ENCODE measurements at regions not wholly inside any gene's neighbourhood (a gene's known extent, or its start where the extent isn't known, plus 50 kb on each side); places are given as distances from the start of the nearest gene placed in this dataset.
A peak's percentile ranks its signal among the peaks of the same experiment; 100 is the strongest.

- no peak for DNase-seq
These were observed 214.3 kb downstream of the CTTN start for GRCh38 chr11:70612459-70613141.

GRCh38 chr11:70614034-70614681 lies 215.8 kb downstream of the CTTN start:
- DNase-seq: no peak

- no peak for DNase-seq
These were observed 216.9 kb downstream of the CTTN start for GRCh38 chr11:70615036-70615875.

DNA sequence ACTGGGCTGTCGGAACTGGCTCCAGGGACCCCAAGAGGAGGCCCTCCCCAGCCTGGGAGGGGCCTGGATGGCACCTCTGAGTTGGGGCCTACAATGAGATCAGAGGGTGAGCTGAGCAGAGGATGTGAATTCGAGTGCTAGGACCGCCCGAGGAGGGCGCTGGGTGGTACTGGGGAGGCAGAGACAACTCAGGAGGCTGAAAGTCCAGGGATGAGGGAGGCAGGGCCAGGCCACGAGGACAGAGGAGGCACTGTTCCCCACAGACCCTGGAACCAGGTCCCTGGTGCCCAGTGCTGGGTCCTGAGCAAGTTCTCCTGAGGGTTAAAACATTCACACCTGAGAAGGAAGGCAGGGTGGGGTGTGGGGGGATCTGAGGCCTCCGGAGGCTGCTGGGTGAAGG lies 218.0 kb downstream of the CTTN start:
- DNase-seq: no peak

DNA sequence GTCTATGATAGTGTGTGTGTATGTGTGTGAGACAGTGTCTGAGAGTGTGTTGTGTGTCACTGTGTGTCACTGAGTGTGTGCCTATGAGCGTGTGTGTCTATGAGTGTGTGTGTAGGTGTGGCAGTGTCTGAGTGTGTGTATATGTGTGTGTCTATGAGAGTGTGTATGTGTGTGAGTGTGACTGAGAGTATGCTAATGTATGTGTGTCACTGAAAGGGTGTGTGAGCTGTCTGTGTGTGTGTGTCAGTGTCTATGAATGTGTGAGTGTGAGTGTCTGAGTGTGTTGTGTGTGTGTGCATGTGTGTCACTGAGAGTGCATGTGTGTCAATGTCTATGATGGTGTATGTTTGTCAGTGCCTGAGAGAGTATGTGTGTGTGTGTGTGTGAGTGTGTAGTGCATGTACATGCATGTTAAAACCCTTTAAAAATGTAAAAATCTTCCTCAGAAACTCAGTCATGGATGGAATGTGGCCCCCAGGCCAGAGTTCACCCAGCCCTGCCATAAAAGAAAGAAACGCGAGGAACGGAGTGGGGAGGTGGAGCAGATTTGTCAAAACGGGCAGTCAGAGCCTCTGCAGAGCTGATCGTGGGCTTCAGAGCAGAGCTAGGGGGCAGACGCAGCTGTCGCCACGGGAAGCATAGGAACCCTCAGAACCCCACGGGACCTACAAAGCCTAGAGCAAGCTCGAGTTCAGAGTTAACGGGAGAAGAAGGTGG lies 218.8 kb downstream of the CTTN start:
- DNase-seq: no peak

- DNase-seq: peak in 1 of 3 experiments; percentile 43
These were observed 220.2 kb downstream of the CTTN start for GRCh38 chr11:70618431-70619101.

- no peak for DNase-seq
These were observed 221.3 kb downstream of the CTTN start for GRCh38 chr11:70619591-70619990.

DNA sequence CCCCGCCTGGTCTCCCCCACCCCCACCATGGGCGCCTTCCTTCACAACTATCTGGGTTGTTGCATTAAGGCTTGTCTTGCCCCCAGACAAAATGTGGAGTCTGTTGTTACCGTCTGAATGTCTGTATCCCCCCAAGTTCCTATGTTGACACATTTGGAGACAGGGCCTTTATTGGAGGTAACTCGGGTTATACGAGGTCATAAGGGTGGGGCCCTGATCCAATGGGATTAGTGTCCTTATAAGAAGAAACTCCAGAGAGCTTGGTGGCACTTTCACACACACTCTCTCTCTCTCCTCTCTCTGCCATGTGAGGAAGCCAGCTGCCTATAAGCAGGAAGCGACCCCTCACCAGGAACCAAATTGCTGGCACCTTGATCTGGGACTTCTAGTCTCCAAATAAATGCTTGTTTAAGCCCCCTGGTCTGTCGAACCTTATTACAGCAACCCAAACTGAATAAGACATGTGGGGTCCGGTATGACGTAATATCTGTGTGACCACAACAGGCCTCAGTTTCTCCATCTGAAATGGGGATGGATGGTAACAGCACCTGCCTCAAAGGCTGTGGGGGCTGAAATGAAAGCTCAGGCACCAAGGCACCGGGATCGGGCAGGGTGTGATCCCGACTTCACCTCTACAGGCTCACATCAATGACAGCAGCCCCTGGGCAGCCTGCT lies 222.3 kb downstream of the CTTN start:
- no peak for DNase-seq

DNA sequence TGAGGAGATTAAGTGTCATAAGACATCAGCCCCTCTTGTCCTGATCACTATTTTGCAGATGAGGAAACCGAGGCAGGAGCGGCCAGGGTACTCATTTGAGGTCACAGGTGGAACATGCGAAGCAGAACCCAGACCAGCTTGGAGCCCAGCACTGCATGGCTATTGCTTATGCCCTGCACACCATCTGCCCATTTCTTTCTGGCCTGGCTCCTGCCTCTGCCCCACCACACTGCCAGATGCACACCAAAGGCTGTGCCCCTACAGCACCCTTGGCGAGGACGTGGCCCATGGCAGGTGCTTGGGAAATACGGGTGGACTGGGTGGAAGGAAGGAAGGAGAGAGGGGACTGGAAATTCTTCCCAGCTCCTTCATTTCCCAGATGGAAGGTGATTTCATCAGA lies 222.9 kb downstream of the CTTN start:
- DNase-seq: no peak

- DNase-seq: no peak
These were observed 223.8 kb downstream of the CTTN start for GRCh38 chr11:70622091-70622490.

DNA sequence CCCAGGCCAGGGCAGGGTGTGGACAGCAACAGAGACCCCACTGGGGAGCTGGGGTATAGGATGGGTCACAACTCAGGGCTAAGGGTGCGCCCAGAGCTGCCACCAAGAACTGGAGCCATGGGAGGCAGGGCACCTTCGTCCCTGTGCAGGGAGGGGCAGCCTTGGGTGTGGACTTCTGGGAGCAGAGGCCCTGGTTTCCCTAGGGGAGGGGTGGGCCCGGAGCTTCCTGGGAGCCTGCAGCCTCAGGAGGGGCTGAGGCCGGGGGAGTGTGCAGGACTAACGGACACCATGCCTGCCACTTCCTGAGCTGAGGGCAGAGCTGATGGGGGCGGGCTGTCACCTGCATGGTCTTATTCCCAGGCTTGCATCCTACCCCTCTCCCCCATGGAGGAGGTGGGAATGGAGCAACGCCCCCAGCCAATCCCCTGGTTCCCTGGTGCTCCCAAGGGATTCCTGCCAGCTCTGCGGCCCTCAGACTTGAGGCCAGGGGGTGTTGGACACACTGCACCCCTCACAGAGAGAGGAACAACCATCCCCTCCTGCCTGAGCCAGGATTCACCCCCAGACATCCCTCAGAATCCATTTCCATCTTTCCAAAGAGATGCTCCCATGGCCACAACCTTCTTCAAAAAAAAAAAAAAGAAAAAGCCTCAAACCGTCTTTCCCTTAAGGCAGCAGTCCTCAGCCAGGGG lies 225.7 kb downstream of the CTTN start:
- DNase-seq: no peak

- no peak for DNase-seq
These were observed 226.3 kb downstream of the CTTN start for GRCh38 chr11:70624598-70624993.

DNA sequence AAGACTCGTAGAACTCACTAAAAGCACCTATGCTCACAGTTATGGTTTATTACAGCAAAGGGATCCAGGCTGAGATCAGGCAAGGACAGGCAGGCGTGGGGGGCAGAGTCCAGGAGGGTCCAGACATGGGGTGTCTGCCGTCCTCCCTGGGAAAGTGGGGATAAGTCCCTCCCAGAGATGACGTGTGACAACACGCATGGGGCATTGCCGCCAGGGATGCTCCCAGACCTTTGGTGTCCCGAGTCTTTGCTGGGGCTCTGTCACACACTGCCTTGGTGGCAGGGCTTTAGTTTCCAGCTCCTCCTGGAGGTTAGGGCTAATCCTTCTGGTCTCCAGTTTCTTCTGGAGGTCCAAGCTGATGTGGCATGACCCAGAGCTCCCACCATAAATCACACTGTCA lies 226.7 kb downstream of the CTTN start:
- no peak for DNase-seq

DNA sequence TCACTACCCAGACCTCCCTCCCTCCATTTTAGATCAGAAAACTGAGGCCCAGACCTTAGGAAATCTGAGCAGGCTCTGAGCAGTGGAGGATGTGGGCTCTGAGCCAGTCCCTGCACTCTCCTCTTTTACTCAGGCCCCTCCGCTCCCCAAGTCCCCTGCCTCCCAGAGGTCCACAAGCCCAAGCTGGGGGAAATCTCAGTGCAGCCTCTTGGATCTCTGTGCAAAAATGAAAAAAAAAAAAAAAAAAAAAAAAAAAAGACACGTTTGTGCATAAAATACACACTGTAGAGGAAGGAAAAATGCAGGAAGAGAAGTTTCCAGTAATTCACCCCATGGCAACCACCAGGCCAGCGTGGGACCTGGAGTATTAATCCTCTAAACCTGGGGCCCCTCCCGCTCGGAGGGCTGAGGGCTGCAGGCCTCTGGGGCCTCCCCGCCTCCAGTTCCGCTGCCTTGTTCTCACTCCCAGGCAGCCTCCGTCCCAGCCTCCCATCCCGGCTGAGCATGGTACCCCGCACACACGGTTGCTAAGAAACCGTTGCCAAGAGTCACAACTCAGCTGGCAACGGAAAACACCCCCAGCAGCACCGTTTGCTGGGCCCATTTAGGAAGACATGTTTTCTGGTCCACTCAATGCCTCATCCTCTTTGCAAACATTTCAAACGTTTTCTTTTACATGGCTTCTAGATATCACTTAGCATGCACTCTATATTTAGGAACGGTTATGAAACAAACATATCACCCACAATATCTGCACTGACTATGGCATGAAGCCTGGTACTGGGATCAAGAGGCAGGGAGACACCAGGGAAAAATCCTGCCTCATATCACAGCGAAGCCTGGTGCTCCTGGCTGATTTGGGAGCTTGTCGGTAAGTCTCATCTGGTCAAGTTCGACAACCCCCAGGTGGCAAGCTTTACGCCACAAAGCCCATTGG lies 227.5 kb downstream of the CTTN start:
- peak in 2 of 3 experiments; percentile 53 to 80 for DNase-seq

- peak in 1 of 3 experiments; percentile 16 for DNase-seq
These were observed 228.9 kb downstream of the CTTN start for GRCh38 chr11:70627219-70627618.

GRCh38 chr11:70628176-70628854 lies 230.0 kb downstream of the CTTN start:
- DNase-seq: no peak

DNA sequence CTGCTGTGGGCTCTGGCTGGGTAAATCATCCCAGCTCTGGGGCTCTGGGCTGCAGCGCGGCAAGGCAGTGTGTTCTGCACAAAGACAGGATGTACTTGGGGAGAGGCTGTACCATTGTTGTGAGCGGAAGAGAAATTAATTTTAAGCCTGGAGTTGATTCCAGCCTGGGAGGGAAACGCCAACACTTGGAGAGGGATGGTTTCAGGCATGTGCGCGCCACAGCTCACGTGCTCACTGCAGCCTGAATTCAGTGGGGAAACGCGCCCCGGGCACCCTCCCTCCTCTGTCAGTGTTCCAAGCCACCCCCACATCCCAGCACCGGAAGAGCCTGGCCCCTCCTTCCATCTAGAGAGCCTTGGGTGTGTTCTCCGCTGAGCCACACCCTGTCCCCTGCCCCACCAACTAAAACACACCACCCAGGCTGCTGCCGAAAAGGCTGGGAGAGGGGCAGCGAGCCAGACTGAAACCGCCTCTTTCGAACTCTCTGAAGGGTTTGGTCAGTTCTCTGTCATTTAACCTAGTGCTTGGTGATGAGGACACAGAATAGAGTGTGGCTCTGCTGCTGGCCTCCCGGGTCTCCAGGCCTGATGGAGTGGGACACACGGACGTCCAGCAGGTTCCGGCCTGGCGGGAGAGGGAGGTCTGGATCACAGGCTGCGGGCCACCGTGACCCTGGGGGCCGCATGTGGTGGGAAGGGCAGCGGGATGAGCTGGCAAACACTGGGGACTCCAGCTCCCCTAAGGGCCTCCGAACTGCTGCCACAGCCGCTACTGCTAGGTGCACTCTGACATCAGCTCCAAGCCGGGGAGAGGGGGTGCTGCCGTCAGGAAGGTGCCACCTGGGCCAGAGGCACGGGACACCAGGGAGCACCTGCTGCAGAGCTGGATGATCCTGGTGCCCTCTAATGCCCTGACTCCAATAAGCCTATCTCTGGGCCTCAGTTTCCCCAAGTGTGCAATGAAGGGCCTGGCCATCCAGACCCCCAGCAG lies 230.8 kb downstream of the CTTN start:
- DNase-seq: no peak

DNA sequence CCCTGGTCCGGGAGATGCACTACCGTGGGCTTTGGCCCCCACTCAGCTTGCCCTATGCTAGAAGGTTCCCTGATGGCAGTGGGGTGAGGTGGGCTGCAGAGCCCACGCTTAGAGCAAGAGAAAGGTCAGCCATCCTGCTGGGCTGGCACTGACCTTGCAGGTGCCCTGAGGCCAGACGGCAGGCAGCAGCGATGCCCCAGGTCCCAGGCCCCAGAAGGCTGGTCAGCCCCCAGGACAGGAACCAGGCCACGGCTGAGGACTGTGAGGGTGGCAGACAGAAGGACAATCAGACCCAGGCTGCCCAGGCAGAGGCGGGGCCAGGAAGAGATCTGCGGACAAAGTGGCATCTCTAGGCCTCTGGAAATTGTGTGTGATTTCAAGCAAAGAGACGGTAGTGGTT lies 231.7 kb downstream of the CTTN start:
- no peak for DNase-seq
